ENCODE measurements at regions not wholly inside any gene's neighbourhood (a gene's known extent, or its start where the extent isn't known, plus 50 kb on each side); places are given as distances from the start of the nearest gene placed in this dataset.

DNA sequence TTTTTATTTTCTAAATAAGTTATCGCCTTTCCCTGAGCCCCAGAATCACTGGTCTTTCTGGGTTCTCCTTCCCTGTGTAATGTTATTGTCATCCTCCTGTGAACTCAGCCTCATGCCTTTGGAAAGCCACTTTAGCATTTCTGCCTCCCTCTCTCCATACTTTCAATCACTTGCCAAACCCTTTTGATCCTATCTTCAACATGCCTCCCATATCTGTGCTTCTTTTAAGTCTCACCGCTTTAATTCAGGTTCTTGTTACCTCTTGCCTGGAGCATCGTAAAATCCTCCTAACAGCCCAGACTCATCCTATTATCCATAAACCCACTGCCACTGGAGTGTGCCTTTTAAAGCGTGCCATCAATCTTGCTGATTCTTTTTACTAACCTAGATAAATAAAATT, 321.8 kb downstream of the BMP4 start:
- TF ChIP-seq, protein P1, sequence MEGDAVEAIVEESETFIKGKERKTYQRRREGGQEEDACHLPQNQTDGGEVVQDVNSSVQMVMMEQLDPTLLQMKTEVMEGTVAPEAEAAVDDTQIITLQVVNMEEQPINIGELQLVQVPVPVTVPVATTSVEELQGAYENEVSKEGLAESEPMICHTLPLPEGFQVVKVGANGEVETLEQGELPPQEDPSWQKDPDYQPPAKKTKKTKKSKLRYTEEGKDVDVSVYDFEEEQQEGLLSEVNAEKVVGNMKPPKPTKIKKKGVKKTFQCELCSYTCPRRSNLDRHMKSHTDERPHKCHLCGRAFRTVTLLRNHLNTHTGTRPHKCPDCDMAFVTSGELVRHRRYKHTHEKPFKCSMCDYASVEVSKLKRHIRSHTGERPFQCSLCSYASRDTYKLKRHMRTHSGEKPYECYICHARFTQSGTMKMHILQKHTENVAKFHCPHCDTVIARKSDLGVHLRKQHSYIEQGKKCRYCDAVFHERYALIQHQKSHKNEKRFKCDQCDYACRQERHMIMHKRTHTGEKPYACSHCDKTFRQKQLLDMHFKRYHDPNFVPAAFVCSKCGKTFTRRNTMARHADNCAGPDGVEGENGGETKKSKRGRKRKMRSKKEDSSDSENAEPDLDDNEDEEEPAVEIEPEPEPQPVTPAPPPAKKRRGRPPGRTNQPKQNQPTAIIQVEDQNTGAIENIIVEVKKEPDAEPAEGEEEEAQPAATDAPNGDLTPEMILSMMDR (IDR thresholded peaks at IDR 0.05; ENCODE audit: borderline replicate concordance, extremely low read depth, insufficient read depth): no peak
- intact Hi-C loops (cut with DNase I): no loop called here
- peak in 2 of 5 donors; percentile 14 to 34 for DNase-seq
- FAIRE-seq: no peak
- no peak overlapping the region for H3K4me3 ChIP-seq (ENCODE audit: low read length in 3 of 3)
- H3K9ac ChIP-seq (ENCODE audit: low read length in 3 of 3): no peak overlapping the region
- H3K9me3 ChIP-seq (ENCODE audit: control insufficient read depth in 2 of 3, insufficient read depth in 1 of 3, low read length in 3 of 3): no peaks in the 10 kb centered on the region
- no peak overlapping the region for H3K27ac ChIP-seq (ENCODE audit: low read depth in 2 of 2, low read length in 2 of 2)
- no peaks in the 10 kb centered on the region for H3K4me1 ChIP-seq (ENCODE audit: control insufficient read depth in 2 of 3, insufficient read depth in 2 of 3, low read depth in 1 of 3, low read length in 3 of 3)
- no peaks in the 10 kb centered on the region for H3K36me3 ChIP-seq (ENCODE audit: control insufficient read depth in 2 of 3, insufficient read depth in 3 of 3, low read length in 3 of 3)
- H3K27me3 ChIP-seq (ENCODE audit: control insufficient read depth, insufficient read depth, low read length): no peaks in the 10 kb centered on the region

DNA sequence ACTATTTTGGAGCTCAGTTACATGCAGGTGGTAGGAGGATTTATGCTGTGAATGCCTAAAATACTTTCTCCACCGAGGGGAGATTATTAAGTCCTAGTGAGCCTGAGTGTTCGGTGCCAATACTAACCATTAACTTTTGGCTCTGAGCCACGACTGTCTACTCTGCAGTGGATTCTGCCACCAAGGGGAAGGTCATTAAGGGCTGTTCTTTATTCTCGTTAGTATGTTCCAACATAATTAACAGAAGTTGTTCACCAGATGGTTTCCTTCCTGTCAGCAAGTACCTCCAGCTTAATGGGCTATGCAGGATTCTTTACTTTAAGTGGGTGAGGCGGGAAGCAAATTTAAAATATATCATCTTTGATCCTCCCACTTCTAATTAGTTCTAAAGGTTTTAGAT, 326.3 kb downstream of the BMP4 start:
- FAIRE-seq (no peak), DNase-seq (peak in 3 of 5 donors; percentile 16 to 62 (median 58))
- Histone ChIP-seq H3K4me3 (ENCODE audit: low read length in 3 of 3) (no peak overlapping the region), H3K9me3 (ENCODE audit: control insufficient read depth in 2 of 3, insufficient read depth in 1 of 3, low read length in 3 of 3) (no peaks in the 10 kb centered on the region), H3K9ac (ENCODE audit: low read length in 3 of 3) (no peak overlapping the region), H3K4me1 (ENCODE audit: control insufficient read depth in 2 of 3, insufficient read depth in 2 of 3, low read depth in 1 of 3, low read length in 3 of 3) (no peaks in the 10 kb centered on the region), H3K27ac (ENCODE audit: low read depth in 2 of 2, low read length in 2 of 2) (no peak overlapping the region), H3K36me3 (ENCODE audit: control insufficient read depth in 2 of 3, insufficient read depth in 3 of 3, low read length in 3 of 3) (no peaks in the 10 kb centered on the region), H3K27me3 (ENCODE audit: control insufficient read depth, insufficient read depth, low read length) (no peaks in the 10 kb centered on the region)
- TF ChIP-seq, protein P1 (IDR thresholded peaks at IDR 0.05; ENCODE audit: borderline replicate concordance, extremely low read depth, insufficient read depth): no peak
- intact Hi-C loops (cut with DNase I): no loop called here

DNA sequence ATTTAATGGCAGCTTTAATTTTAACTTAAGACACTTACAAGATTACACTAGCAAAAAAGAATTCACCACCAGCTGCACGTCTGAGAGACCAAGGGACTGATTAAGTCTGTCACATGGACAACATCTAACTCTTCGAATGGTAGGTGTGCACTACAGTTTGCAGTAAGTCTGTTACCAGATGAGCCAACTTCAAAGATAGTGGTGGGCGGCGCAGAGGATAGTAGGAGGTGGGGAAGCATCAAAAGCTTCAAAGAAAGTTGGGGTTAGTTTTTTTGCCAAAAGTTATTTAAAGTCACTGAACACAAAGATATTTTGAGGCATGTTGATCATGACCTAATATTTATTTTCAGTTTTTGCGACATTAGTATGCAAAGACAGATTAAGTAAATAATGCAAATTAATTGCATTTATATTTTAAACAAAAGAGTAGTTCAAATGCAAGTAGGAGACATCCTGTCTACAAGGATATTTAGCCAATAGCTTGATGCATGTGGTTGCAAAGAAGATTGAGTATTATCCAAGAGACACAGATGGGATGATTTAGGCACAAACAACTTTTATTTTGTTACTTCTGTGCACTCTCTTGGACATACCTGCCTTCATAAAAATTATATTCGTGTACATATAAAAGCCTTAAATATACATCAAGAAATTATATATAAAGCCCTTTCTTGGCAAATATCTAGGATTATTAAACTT, 327.7 kb downstream of the BMP4 start:
- FAIRE-seq (no peak), DNase-seq (peak in 1 of 5 donors; percentile 15)
- intact Hi-C loops (cut with DNase I): no loop called here

More for the DNA sequence above, 327.7 kb downstream of the BMP4 start:
- no peaks in the 10 kb centered on the region for H3K4me1 ChIP-seq (ENCODE audit: control insufficient read depth in 2 of 3, insufficient read depth in 2 of 3, low read depth in 1 of 3, low read length in 3 of 3)
- H3K27me3 ChIP-seq (ENCODE audit: control insufficient read depth, insufficient read depth, low read length): no peaks in the 10 kb centered on the region
- TF ChIP-seq, protein P1 (IDR thresholded peaks at IDR 0.05; ENCODE audit: borderline replicate concordance, extremely low read depth, insufficient read depth): no peak
- no peak overlapping the region for H3K27ac ChIP-seq (ENCODE audit: low read depth in 2 of 2, low read length in 2 of 2)
- no peak overlapping the region for H3K9ac ChIP-seq (ENCODE audit: low read length in 3 of 3)
- no peaks in the 10 kb centered on the region for H3K9me3 ChIP-seq (ENCODE audit: control insufficient read depth in 2 of 3, insufficient read depth in 1 of 3, low read length in 3 of 3)
- no peaks in the 10 kb centered on the region for H3K36me3 ChIP-seq (ENCODE audit: control insufficient read depth in 2 of 3, insufficient read depth in 3 of 3, low read length in 3 of 3)
- H3K4me3 ChIP-seq (ENCODE audit: low read length in 3 of 3): no peak overlapping the region
